AG10803 (cell line): ENCODE measurements at regions not wholly inside any gene's neighbourhood (a gene's known extent, or its start where the extent isn't known, plus 50 kb on each side); places are given as distances from the start of the nearest gene placed in this dataset.
A peak's percentile ranks its signal among the peaks of the same experiment; 100 is the strongest.

Experiments used
- DNase-seq: peaks from one replicate; pipeline ENCODE4 v3.0.0; 2010; ENCODE audit warnings: low read depth
- H3K4me3 ChIP-seq: 2 replicates; pipeline ENCODE4 v1.5.1; 2011; ENCODE audit warnings: mild to moderate bottlenecking, low read length, control low read depth
- CTCF ChIP-seq: conservative IDR thresholded peaks from 2 replicates; pipeline ENCODE4 v1.5.1; 2011; ENCODE audit warnings: mild to moderate bottlenecking, low read length, control low read depth, inconsistent platforms

- no peak for DNase-seq
- TF ChIP-seq CTCF = no peak
- H3K4me3 ChIP-seq = no peak overlapping the region
These were observed 93.1 kb upstream of the TLE1 start for GRCh38 chr9:81782313-81782995.

GRCh38 chr9:81787747-81788632 is 98.6 kb upstream of the TLE1 start:
- peak; percentile 41 for TF ChIP-seq CTCF
- H3K4me3 ChIP-seq = no peak overlapping the region
- DNase-seq = peak; percentile 96

GRCh38 chr9:81789721-81790120 is 100.4 kb upstream of the TLE1 start:
- TF ChIP-seq CTCF = no peak
- DNase-seq = peak; percentile 73
- H3K4me3 ChIP-seq = no peak overlapping the region

- DNase-seq = no peak
- no peak for TF ChIP-seq CTCF
- no peak overlapping the region for H3K4me3 ChIP-seq
These were observed 100.8 kb upstream of the TLE1 start for GRCh38 chr9:81790166-81790565.

GRCh38 chr9:81791076-81791475 is 101.7 kb upstream of the TLE1 start:
- DNase-seq = no peak

GRCh38 chr9:81798606-81799005 is 109.3 kb upstream of the TLE1 start:
- no peak for DNase-seq

More at GRCh38 chr9:81791076-81791475, 101.7 kb upstream of the TLE1 start:
- TF ChIP-seq CTCF = no peak
- H3K4me3 ChIP-seq = no peak overlapping the region

More at GRCh38 chr9:81798606-81799005, 109.3 kb upstream of the TLE1 start:
- no peak for TF ChIP-seq CTCF
- H3K4me3 ChIP-seq = no peak overlapping the region
